HG03025 (cell line): ENCODE measurements at regions not wholly inside any gene's neighbourhood (a gene's known extent, or its start where the extent isn't known, plus 50 kb on each side); places are given as distances from the start of the nearest gene placed in this dataset.
"Not testable (repeated sequence)": the region's sequence is repeated elsewhere in the genome, so short reads cannot be mapped to it uniquely, and the experiment has no call there.

Experiments used
- ATAC-seq: cut with Tn5 transposase; IDR thresholded peaks from one replicate; pipeline ENCODE4 v1.9.1; 2021; ENCODE audit warnings: mild to moderate bottlenecking, moderate library complexity; ENCODE audit not compliant: unreplicated experiment, low FRiP score

GRCh38 chr3:124132813-124133212 lies 140.9 kb upstream of the ROPN1 start:
- no peak for ATAC-seq

GRCh38 chr3:124133366-124133940 lies 141.5 kb upstream of the ROPN1 start:
- no peak for ATAC-seq

GRCh38 chr3:124137216-124137615 lies 145.3 kb upstream of the ROPN1 start:
- no peak for ATAC-seq

- no peak for ATAC-seq
Observed at GRCh38 chr3:124138148-124138547, 146.2 kb upstream of the ROPN1 start.

- no peak for ATAC-seq
Observed at GRCh38 chr3:124140746-124141145, 148.8 kb upstream of the ROPN1 start.

GRCh38 chr3:124142389-124142970 lies 150.6 kb upstream of the ROPN1 start:
- no peak for ATAC-seq

GRCh38 chr3:124143047-124143446 lies 151.1 kb upstream of the ROPN1 start:
- ATAC-seq, result no peak

GRCh38 chr3:124144035-124144814 lies 152.3 kb upstream of the ROPN1 start:
- no peak for ATAC-seq

- no peak for ATAC-seq
Observed at GRCh38 chr3:124147429-124147828, 155.5 kb upstream of the ROPN1 start.

- no peak for ATAC-seq
Observed at GRCh38 chr3:124147946-124148345, 156.0 kb upstream of the ROPN1 start.

GRCh38 chr3:124149081-124149480 lies 157.2 kb upstream of the ROPN1 start:
- ATAC-seq, result no peak

- ATAC-seq, result no peak
Observed at GRCh38 chr3:124149771-124150170, 157.8 kb upstream of the ROPN1 start.

- not testable (repeated sequence) for ATAC-seq
Observed at GRCh38 chr3:124152891-124153290, 161.0 kb upstream of the ROPN1 start.

- ATAC-seq, result no peak
Observed at GRCh38 chr3:124156866-124157712, 165.2 kb upstream of the ROPN1 start.

GRCh38 chr3:124157748-124158147 lies 165.8 kb upstream of the ROPN1 start:
- no peak for ATAC-seq

- no peak for ATAC-seq
Observed at GRCh38 chr3:124158168-124158881, 166.4 kb upstream of the ROPN1 start.

GRCh38 chr3:124161448-124161847 lies 169.5 kb upstream of the ROPN1 start:
- no peak for ATAC-seq

- ATAC-seq, result no peak
Observed at GRCh38 chr3:124163689-124164088, 171.8 kb upstream of the ROPN1 start.

GRCh38 chr3:124168271-124168670 lies 176.3 kb upstream of the ROPN1 start:
- no peak for ATAC-seq

- no peak for ATAC-seq
Observed at GRCh38 chr3:124172283-124172682, 180.4 kb upstream of the ROPN1 start.
